ENCODE measurements at regions not wholly inside any gene's neighbourhood (a gene's known extent, or its start where the extent isn't known, plus 50 kb on each side); places are given as distances from the start of the nearest gene placed in this dataset.

GRCh38 chr3:88452228-88452627 lies 302.5 kb downstream of the C3orf38 start:
- ChIA-PET POLR2A (no interaction called here), CTCF (no interaction called here)
- DNase-seq (ENCODE audit: extremely low spot score) = no peak
- no peak for TF ChIP-seq SP1 (IDR thresholded peaks at IDR 0.05)
- TF ChIP-seq ELF4 (IDR thresholded peaks at IDR 0.05) = no peak

GRCh38 chr3:88460369-88460768 lies 310.6 kb downstream of the C3orf38 start:
- no peak for DNase-seq (ENCODE audit: extremely low spot score)
- CTCF ChIA-PET = no interaction called here
- POLR2A ChIA-PET = no interaction called here
- no peak for TF ChIP-seq BHLHE40 (IDR thresholded peaks at IDR 0.05; ENCODE audit: borderline replicate concordance)
- TF ChIP-seq HDGF (IDR thresholded peaks at IDR 0.05; ENCODE audit: borderline replicate concordance) = no peak
- TF ChIP-seq CTBP1 (IDR thresholded peaks at IDR 0.05; ENCODE audit: borderline replicate concordance) = no peak
- TF ChIP-seq FOXK2 (IDR thresholded peaks at IDR 0.05) = no peak
- no peak for TF ChIP-seq TARDBP (IDR thresholded peaks at IDR 0.05)
- TF ChIP-seq SUZ12 (IDR thresholded peaks at IDR 0.05) = no peak
- TF ChIP-seq NFRKB (IDR thresholded peaks at IDR 0.05) = no peak
- TF ChIP-seq SP1 (IDR thresholded peaks at IDR 0.05) = no peak
- no peak for TF ChIP-seq PKNOX1 (IDR thresholded peaks at IDR 0.05)
- TF ChIP-seq L3MBTL2 (conservative IDR thresholded peaks at IDR 0.05) = no peak
- TF ChIP-seq ELF4 (IDR thresholded peaks at IDR 0.05) = no peak
- TF ChIP-seq ZNF384 (IDR thresholded peaks at IDR 0.05) = no peak
- TF ChIP-seq FOXA1 (IDR thresholded peaks at IDR 0.05) = no peak
- TF ChIP-seq FOXM1 (IDR thresholded peaks at IDR 0.05; ENCODE audit: borderline replicate concordance) = no peak
- no peak for TF ChIP-seq ARNT (IDR thresholded peaks at IDR 0.05)
- no peak for TF ChIP-seq LEF1 (IDR thresholded peaks at IDR 0.05; ENCODE audit: borderline replicate concordance)

- TF ChIP-seq FOXA1 (IDR thresholded peaks at IDR 0.05) = no peak
- no peak for TF ChIP-seq FOXM1 (IDR thresholded peaks at IDR 0.05; ENCODE audit: borderline replicate concordance)
- TF ChIP-seq ZNF384 (IDR thresholded peaks at IDR 0.05) = no peak
- no peak for TF ChIP-seq PKNOX1 (IDR thresholded peaks at IDR 0.05)
- TF ChIP-seq SP1 (IDR thresholded peaks at IDR 0.05) = no peak
- TF ChIP-seq NFRKB (IDR thresholded peaks at IDR 0.05) = no peak
- no peak for TF ChIP-seq CTBP1 (IDR thresholded peaks at IDR 0.05; ENCODE audit: borderline replicate concordance)
- TF ChIP-seq L3MBTL2 (conservative IDR thresholded peaks at IDR 0.05) = no peak
- no peak for TF ChIP-seq TARDBP (IDR thresholded peaks at IDR 0.05)
These were observed 312.5 kb downstream of the C3orf38 start for GRCh38 chr3:88462230-88462629.

GRCh38 chr3:88467191-88467590 lies 317.4 kb downstream of the C3orf38 start:
- POLR2A ChIA-PET = no interaction called here
- TF ChIP-seq SP1 (IDR thresholded peaks at IDR 0.05) (no peak), NFRKB (IDR thresholded peaks at IDR 0.05) (no peak), LEF1 (IDR thresholded peaks at IDR 0.05; ENCODE audit: borderline replicate concordance) (no peak), HDGF (IDR thresholded peaks at IDR 0.05; ENCODE audit: borderline replicate concordance) (no peak), PKNOX1 (IDR thresholded peaks at IDR 0.05) (no peak), SUZ12 (IDR thresholded peaks at IDR 0.05) (no peak), TARDBP (IDR thresholded peaks at IDR 0.05) (no peak), L3MBTL2 (conservative IDR thresholded peaks at IDR 0.05) (no peak), BHLHE40 (IDR thresholded peaks at IDR 0.05; ENCODE audit: borderline replicate concordance) (no peak), ELF4 (IDR thresholded peaks at IDR 0.05) (no peak)
- CTCF ChIA-PET = no interaction called here
- DNase-seq (ENCODE audit: extremely low spot score) = no peak

More at GRCh38 chr3:88462230-88462629, 312.5 kb downstream of the C3orf38 start:
- ChIA-PET POLR2A (no interaction called here), CTCF (no interaction called here)
- DNase-seq (ENCODE audit: extremely low spot score) = no peak

GRCh38 chr3:88469216-88469615 lies 319.5 kb downstream of the C3orf38 start:
- POLR2A ChIA-PET = no interaction called here
- CTCF ChIA-PET = no interaction called here
- no peak for DNase-seq (ENCODE audit: extremely low spot score)
- no peak for TF ChIP-seq ZNF384 (IDR thresholded peaks at IDR 0.05)
- TF ChIP-seq NFRKB (IDR thresholded peaks at IDR 0.05) = no peak
- TF ChIP-seq ARNT (IDR thresholded peaks at IDR 0.05) = no peak
- no peak for TF ChIP-seq HDGF (IDR thresholded peaks at IDR 0.05; ENCODE audit: borderline replicate concordance)
- TF ChIP-seq SP1 (IDR thresholded peaks at IDR 0.05) = no peak
- no peak for TF ChIP-seq ELF4 (IDR thresholded peaks at IDR 0.05)
- no peak for TF ChIP-seq CTBP1 (IDR thresholded peaks at IDR 0.05; ENCODE audit: borderline replicate concordance)
- TF ChIP-seq PKNOX1 (IDR thresholded peaks at IDR 0.05) = no peak
- no peak for TF ChIP-seq LEF1 (IDR thresholded peaks at IDR 0.05; ENCODE audit: borderline replicate concordance)
- no peak for TF ChIP-seq BHLHE40 (IDR thresholded peaks at IDR 0.05; ENCODE audit: borderline replicate concordance)
- no peak for TF ChIP-seq FOXM1 (IDR thresholded peaks at IDR 0.05; ENCODE audit: borderline replicate concordance)
- no peak for TF ChIP-seq SUZ12 (IDR thresholded peaks at IDR 0.05)
- no peak for TF ChIP-seq L3MBTL2 (conservative IDR thresholded peaks at IDR 0.05)

GRCh38 chr3:88478460-88478859 lies 328.7 kb downstream of the C3orf38 start:
- no peak for TF ChIP-seq TARDBP (IDR thresholded peaks at IDR 0.05)
- TF ChIP-seq FOXK2 (IDR thresholded peaks at IDR 0.05) = no peak
- no peak for TF ChIP-seq SUZ12 (IDR thresholded peaks at IDR 0.05)
- no peak for TF ChIP-seq NFRKB (IDR thresholded peaks at IDR 0.05)
- TF ChIP-seq LEF1 (IDR thresholded peaks at IDR 0.05; ENCODE audit: borderline replicate concordance) = no peak
- no peak for TF ChIP-seq L3MBTL2 (conservative IDR thresholded peaks at IDR 0.05)
- TF ChIP-seq BHLHE40 (IDR thresholded peaks at IDR 0.05; ENCODE audit: borderline replicate concordance) = no peak
- TF ChIP-seq SP1 (IDR thresholded peaks at IDR 0.05) = no peak
- TF ChIP-seq FOXM1 (IDR thresholded peaks at IDR 0.05; ENCODE audit: borderline replicate concordance) = no peak
- no peak for TF ChIP-seq HDGF (IDR thresholded peaks at IDR 0.05; ENCODE audit: borderline replicate concordance)
- no peak for TF ChIP-seq ARNT (IDR thresholded peaks at IDR 0.05)
- TF ChIP-seq ELF4 (IDR thresholded peaks at IDR 0.05) = no peak
- no peak for TF ChIP-seq ZNF384 (IDR thresholded peaks at IDR 0.05)
- no peak for DNase-seq (ENCODE audit: extremely low spot score)
- ChIA-PET POLR2A (no interaction called here), CTCF (no interaction called here)

Measured in HEK293T (cell line).